Gastrocnemius medialis (tissue), 4 donors: ENCODE measurements at regions not wholly inside any gene's neighbourhood (a gene's known extent, or its start where the extent isn't known, plus 50 kb on each side); places are given as distances from the start of the nearest gene placed in this dataset.

ENCODE experiments used
- POLR2A ChIP-seq, 2 donors: fragments of 450-650 bp; IDR thresholded peaks; one replicate each; pipeline ENCODE4 v1.6.1; 2017; ENCODE audit warnings: antibody characterized with exemption in 2 of 2, mild to moderate bottlenecking in 2 of 2, moderate library complexity in 2 of 2
- TF ChIP-seq, protein P1 (sequence below), 5 experiments: fragments of 450-650 bp in 3 of 5; fragments of 200-600 bp in 2 of 5; sonication (generic) in 2 of 5; IDR thresholded peaks in 4 of 5; conservative IDR thresholded peaks in 1 of 5; 1 replicate in 4 of 5; 2 replicates in 1 of 5; pipeline ENCODE4 v1.5.1; 2016 to 2019; ENCODE audit warnings: antibody characterized with exemption in 5 of 5, mild to moderate bottlenecking in 3 of 5, moderate library complexity in 3 of 5

GRCh38 chr3:99537416-99537815 lies 101.0 kb upstream of the COL8A1 start:
- no peak for TF ChIP-seq POLR2A (IDR thresholded peaks at IDR 0.05)
- TF ChIP-seq, protein P1, sequence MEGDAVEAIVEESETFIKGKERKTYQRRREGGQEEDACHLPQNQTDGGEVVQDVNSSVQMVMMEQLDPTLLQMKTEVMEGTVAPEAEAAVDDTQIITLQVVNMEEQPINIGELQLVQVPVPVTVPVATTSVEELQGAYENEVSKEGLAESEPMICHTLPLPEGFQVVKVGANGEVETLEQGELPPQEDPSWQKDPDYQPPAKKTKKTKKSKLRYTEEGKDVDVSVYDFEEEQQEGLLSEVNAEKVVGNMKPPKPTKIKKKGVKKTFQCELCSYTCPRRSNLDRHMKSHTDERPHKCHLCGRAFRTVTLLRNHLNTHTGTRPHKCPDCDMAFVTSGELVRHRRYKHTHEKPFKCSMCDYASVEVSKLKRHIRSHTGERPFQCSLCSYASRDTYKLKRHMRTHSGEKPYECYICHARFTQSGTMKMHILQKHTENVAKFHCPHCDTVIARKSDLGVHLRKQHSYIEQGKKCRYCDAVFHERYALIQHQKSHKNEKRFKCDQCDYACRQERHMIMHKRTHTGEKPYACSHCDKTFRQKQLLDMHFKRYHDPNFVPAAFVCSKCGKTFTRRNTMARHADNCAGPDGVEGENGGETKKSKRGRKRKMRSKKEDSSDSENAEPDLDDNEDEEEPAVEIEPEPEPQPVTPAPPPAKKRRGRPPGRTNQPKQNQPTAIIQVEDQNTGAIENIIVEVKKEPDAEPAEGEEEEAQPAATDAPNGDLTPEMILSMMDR (IDR thresholded peaks at IDR 0.05 in 4 of 5, conservative IDR thresholded peaks at IDR 0.05 in 1 of 5): no peak
